Coronary artery (tissue), 2 donors: ENCODE measurements at regions not wholly inside any gene's neighbourhood (a gene's known extent, or its start where the extent isn't known, plus 50 kb on each side); places are given as distances from the start of the nearest gene placed in this dataset.

ENCODE experiments used
- DNase-seq: peaks from one replicate; pipeline ENCODE4 v3.0.0-alpha.2; 2017; ENCODE audit warnings: low spot score
- H3K27ac ChIP-seq, 2 donors: fragments of 200-600 bp; sonication (generic); one replicate each; pipeline ENCODE4 v1.5.1; 2016 to 2019
- H3K4me3 ChIP-seq: fragments of 200-600 bp; sonication (generic); 2 replicates; pipeline ENCODE4 v1.5.1; 2016; ENCODE audit warnings: mild to moderate bottlenecking, moderate library complexity
- TF ChIP-seq, protein P1 (sequence below): fragments of 200-600 bp; sonication (generic); IDR thresholded peaks from one replicate; pipeline ENCODE4 v1.5.1; 2019; ENCODE audit warnings: antibody characterized with exemption

DNA sequence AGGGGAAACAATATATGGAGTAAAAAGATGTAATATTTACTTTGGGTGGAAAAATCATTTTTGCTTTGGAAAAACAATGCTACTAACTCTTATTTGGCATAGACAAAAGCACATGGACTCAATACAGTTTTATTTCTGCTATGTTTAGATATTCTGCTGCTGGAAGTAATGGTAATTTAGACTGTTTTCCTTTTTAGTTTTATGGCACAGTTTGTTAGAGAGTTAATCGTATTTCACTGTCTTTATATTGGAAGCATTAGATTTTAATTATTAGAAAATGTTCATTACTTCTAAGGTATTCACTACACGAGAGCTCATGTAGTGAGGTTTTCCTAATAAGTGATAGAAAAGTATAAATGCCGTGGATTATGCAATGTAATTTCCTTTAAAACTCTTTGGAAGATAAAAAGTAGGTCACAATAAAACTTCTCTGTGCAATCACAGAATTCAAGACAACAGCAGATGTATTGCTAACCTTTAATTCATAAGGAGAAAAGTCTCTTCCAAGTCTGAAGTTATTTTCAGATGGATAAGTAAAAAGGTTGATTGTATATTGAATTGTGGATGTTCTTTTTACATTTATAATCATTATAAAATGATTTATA lies 851.8 kb downstream of the TMTC2 start:
- Histone ChIP-seq H3K27ac (no peak overlapping the region), H3K4me3 (no peak overlapping the region)
- TF ChIP-seq, protein P1, sequence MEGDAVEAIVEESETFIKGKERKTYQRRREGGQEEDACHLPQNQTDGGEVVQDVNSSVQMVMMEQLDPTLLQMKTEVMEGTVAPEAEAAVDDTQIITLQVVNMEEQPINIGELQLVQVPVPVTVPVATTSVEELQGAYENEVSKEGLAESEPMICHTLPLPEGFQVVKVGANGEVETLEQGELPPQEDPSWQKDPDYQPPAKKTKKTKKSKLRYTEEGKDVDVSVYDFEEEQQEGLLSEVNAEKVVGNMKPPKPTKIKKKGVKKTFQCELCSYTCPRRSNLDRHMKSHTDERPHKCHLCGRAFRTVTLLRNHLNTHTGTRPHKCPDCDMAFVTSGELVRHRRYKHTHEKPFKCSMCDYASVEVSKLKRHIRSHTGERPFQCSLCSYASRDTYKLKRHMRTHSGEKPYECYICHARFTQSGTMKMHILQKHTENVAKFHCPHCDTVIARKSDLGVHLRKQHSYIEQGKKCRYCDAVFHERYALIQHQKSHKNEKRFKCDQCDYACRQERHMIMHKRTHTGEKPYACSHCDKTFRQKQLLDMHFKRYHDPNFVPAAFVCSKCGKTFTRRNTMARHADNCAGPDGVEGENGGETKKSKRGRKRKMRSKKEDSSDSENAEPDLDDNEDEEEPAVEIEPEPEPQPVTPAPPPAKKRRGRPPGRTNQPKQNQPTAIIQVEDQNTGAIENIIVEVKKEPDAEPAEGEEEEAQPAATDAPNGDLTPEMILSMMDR: no peak
- DNase-seq: no peak

DNA sequence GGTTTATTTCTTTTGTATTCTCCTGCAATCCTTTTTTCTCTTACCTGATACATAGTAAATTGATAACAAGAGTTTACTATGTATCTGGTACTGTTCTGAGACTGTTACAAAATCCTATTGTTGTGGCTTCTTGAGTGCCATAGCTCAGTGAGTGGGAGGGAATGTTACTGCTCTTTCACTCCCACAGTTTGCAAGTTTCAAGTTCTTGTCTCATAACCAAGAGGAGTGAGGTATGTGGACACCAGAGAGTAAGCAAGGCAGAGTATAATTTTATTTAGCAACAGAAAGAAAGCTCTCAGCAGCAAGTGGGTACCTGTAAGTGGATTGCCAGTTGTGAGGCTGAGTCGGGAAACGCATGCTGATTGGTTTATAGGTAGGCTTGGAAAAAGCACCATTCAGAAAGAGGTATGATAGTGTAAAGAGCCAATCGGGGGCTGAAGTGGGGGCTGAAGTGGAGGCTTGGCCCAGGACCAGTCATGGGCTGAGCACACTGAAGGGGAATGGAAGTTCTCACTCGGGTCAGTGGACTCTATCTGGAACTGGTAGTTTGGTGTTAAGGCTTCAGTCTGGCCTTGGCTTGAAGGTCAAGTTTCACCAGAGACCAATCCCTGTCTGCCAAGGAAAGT lies 850.8 kb downstream of the TMTC2 start:
- Histone ChIP-seq H3K27ac (no peak overlapping the region), H3K4me3 (no peak overlapping the region)
- DNase-seq: no peak
- TF ChIP-seq, protein P1: no peak

DNA sequence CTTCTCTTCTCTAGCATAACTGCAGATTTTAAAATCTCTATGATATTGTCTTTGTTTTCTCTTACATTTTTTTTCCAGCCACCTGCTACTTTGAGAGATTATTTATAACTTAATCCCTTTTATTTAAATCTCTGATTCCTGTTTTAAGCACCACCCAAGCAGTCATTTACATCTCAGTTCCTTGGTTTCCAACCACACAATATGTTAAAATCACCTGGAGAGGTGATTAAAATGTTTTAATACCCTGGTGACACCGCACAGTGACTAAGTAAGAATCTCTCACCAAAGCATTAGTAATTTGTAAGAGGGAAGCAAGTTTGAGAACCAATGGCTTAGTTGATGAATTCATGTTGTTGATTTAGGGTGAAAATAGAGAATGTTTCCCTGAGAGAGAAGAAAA lies 849.8 kb downstream of the TMTC2 start:
- Histone ChIP-seq H3K4me3 (no peak overlapping the region), H3K27ac (no peak overlapping the region)
- TF ChIP-seq, protein P1: no peak
- no peak for DNase-seq

DNA sequence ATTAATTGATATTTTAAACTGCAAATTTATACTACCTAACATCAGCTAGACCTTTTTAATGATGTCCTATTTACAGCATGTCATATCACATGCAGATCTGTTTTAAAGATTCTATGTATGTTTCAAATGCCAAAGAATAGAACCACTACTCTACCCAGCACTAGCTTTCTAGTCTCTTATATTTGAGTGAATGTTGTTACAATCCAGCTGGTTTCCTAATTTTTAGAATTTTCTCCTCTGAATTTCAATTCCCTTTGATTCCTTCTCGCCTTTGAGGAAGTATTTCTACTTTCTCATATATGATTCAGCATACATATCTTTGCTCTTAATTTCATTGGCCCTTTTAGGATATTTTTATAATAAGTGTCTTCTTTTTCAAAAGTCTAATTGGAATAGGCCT lies 841.9 kb downstream of the TMTC2 start:
- Histone ChIP-seq H3K27ac (no peak overlapping the region), H3K4me3 (no peak overlapping the region)
- no peak for DNase-seq
- TF ChIP-seq, protein P1: no peak

DNA sequence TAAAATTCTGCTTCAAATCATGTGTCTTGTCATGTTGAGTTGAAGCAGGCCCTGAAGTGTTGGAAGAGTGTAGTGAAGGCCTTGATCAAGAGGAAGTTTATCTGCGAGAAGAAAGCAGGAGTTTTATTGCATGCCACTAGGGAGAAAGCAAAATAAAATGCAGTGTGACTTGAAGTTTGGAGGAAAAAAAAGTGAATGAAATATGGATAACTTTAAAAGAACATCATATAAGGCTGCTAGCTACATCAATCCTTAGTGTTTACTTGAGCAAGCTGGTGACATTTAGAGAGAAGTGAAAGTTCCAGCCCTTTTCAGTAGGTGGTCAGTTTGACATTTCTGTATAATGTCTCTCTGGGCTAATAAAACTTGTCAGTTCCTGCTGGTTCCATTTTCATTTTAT lies 841.1 kb downstream of the TMTC2 start:
- no peak overlapping the region for H3K4me3 ChIP-seq
- TF ChIP-seq, protein P1: no peak
- DNase-seq: no peak
- H3K27ac ChIP-seq: no peak overlapping the region

DNA sequence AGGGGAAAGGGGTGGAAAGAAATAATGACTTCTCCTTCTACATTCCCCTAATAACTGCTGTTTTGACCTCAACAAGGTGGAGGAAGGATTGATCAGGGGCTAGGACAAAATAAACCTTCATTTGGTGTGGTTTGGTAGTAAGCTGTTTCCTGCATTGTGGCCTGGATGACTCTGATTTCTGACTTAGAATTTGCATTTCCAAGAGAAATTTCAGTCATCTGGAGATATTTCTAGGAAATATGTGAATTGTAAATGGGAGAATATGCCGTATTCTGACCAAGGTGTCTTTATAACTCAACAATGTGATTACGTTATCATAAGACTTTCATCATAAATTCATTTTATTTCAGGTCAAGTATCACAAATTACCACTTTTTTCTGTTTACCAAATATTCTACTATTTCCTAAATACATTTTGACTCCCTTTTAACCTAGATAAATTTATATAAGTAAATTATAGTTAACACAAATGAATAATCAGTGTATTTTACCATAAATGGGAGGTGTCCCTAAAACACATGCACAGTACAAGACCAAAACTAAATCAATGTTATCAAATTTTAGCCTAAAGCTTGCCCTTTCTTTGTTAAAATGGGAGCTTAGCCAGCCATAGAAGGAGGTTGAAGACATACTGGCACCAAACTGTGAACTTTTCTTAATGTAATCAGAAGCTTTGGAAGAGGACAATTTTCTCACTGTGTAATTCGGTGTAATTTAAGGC lies 828.8 kb downstream of the TMTC2 start:
- H3K27ac ChIP-seq: no peak overlapping the region

More for the DNA sequence above, 828.8 kb downstream of the TMTC2 start:
- TF ChIP-seq, protein P1: no peak
- no peak for DNase-seq
- H3K4me3 ChIP-seq: no peak overlapping the region
